ENCODE measurements at regions not wholly inside any gene's neighbourhood (a gene's known extent, or its start where the extent isn't known, plus 50 kb on each side); places are given as distances from the start of the nearest gene placed in this dataset.

DNA sequence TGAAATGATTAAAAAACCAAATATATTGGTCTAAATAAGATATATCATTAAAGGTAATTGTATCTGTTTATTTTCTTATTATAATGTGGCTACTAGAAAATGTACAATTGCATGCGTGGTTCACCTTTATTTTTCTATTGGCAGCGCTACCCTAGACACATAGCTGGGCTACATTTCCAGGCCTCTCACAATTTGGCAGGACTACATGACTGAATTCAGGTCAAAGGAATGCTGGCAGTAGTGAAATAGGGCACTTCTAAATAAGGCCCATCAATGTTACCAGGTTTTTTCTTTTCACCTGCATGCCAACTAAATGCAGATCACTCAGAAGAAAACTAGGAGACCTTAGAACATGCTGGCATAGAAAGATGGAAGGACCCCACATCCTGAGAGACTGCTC lies 1072.9 kb upstream of the SLIT2 start:
- no CpG with 5 or more reads among the region's 2 CpGs for WGBS (ENCODE audit: extremely low coverage, insufficient read length, low lambda C conversion rate)
- Histone ChIP-seq H3K18ac (ENCODE audit: insufficient read length, low read depth, low read length) (no peak overlapping the region), H2BK120ac (ENCODE audit: low read depth, low read length, poor library complexity, severe bottlenecking) (no peak overlapping the region), H3K23me2 (ENCODE audit: insufficient read length, low read depth, low read length, poor library complexity, severe bottlenecking) (no peaks in the 10 kb centered on the region), H3K27ac (ENCODE audit: insufficient read length, low read depth, low read length) (no peak overlapping the region), H4K91ac (ENCODE audit: insufficient read length, low read depth, low read length) (no peak overlapping the region), H2BK5ac (ENCODE audit: insufficient read length, low read length) (no peak overlapping the region), H3T11ph (ENCODE audit: low read length) (no peak overlapping the region), H2AK5ac (ENCODE audit: insufficient read length, low read length) (no peak overlapping the region), H3K9ac (ENCODE audit: extremely low read depth, insufficient read length, low read length) (no peak overlapping the region), H3K56ac (ENCODE audit: insufficient read length, low read depth, low read length) (no peak overlapping the region), H3K4ac (ENCODE audit: low read depth, low read length) (no peak overlapping the region), H3K27me3 (ENCODE audit: insufficient read depth, low read length) (no peaks in the 10 kb centered on the region), H4K8ac (replicated peaks; ENCODE audit: insufficient read length, low read depth, low read length) (no peak overlapping the region), H4K5ac (ENCODE audit: insufficient read length, low read depth, low read length) (no peak overlapping the region), H3K4me1 (ENCODE audit: insufficient read depth, low read length) (no peaks in the 10 kb centered on the region; the same call in 1 of the 2 replicates), H3K14ac (ENCODE audit: insufficient read depth, low read length) (no peak overlapping the region), H3K4me2 (ENCODE audit: insufficient read depth, insufficient read length, low read length) (no peak overlapping the region), H2BK12ac (ENCODE audit: insufficient read length, low read depth, low read length) (no peak overlapping the region), H3K79me1 (ENCODE audit: insufficient read depth, low read depth, low read length, poor library complexity, severe bottlenecking) (no peaks in the 10 kb centered on the region), H2AFZ (ENCODE audit: low read length) (no peak overlapping the region), H4K20me1 (ENCODE audit: control insufficient read depth, insufficient read depth, insufficient read length) (no peaks in the 10 kb centered on the region), H2BK15ac (ENCODE audit: low read depth, low read length) (no peak overlapping the region), H3K9me3 (ENCODE audit: control insufficient read depth, low read depth, low read length) (no peaks in the 10 kb centered on the region), H3K23ac (ENCODE audit: insufficient read length, low read depth, low read length) (no peak overlapping the region), H3K79me2 (ENCODE audit: insufficient read depth, low read length) (no peaks in the 10 kb centered on the region), H2BK20ac (ENCODE audit: low read depth, low read length, poor library complexity, severe bottlenecking) (no peak overlapping the region)
- peaks cover 0 to 3% (median 0%) of the 10 kb centered on the region in 3 experiments; a peak in 1 of 7 replicates for H3K36me3 Mint-ChIP-seq (ENCODE audit: insufficient read depth in 1 of 3, low read depth in 3 of 3)
- DNase-seq: no peak
- TF ChIP-seq, protein P1, sequence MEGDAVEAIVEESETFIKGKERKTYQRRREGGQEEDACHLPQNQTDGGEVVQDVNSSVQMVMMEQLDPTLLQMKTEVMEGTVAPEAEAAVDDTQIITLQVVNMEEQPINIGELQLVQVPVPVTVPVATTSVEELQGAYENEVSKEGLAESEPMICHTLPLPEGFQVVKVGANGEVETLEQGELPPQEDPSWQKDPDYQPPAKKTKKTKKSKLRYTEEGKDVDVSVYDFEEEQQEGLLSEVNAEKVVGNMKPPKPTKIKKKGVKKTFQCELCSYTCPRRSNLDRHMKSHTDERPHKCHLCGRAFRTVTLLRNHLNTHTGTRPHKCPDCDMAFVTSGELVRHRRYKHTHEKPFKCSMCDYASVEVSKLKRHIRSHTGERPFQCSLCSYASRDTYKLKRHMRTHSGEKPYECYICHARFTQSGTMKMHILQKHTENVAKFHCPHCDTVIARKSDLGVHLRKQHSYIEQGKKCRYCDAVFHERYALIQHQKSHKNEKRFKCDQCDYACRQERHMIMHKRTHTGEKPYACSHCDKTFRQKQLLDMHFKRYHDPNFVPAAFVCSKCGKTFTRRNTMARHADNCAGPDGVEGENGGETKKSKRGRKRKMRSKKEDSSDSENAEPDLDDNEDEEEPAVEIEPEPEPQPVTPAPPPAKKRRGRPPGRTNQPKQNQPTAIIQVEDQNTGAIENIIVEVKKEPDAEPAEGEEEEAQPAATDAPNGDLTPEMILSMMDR (conservative IDR thresholded peaks at IDR 0.05): no peak
- H3K4me3 Mint-ChIP-seq: no peak overlapping the region
- peaks cover 0 to 2% of the 10 kb centered on the region in 2 experiments; a peak in 3 of 5 replicates for H3K9me3 Mint-ChIP-seq
- no peaks in the 10 kb centered on the region for H3K4me1 Mint-ChIP-seq
- no peak overlapping the region for H3K27ac Mint-ChIP-seq
- no peaks in the 10 kb centered on the region for H3K27me3 Mint-ChIP-seq (ENCODE audit: low read depth)
